Prostate gland (tissue), 2 donors: ENCODE measurements at regions not wholly inside any gene's neighbourhood (a gene's known extent, or its start where the extent isn't known, plus 50 kb on each side); places are given as distances from the start of the nearest gene placed in this dataset.

Experiments
- DNase-seq: peaks from one replicate; pipeline ENCODE4 v3.0.0-alpha.2; 2019; ENCODE audit warnings: low spot score
- H3K27ac ChIP-seq, 2 donors: fragments of 200-600 bp; sonication (generic); 2 replicates each; pipeline ENCODE4 v1.5.1; 2017 to 2019
- H3K27me3 ChIP-seq: fragments of 200-600 bp; sonication (generic); replicated peaks from 2 replicates; pipeline ENCODE4 v1.5.1; 2019; ENCODE audit not compliant: insufficient read depth
- H3K36me3 ChIP-seq, 2 donors: fragments of 200-600 bp; sonication (generic); 1 replicate in 1 of 2; 2 replicates in 1 of 2; pipeline versions ENCODE4 v1.5.1 to v1.8.1; 2017 to 2019
- H3K4me1 ChIP-seq: fragments of 200-600 bp; sonication (generic); replicated peaks from 2 replicates; pipeline ENCODE4 v1.5.1; 2019
- H3K4me3 ChIP-seq, 2 donors: fragments of 200-600 bp; sonication (generic); 2 replicates each; pipeline ENCODE4 v1.5.1; 2017 to 2019
- H3K9me3 ChIP-seq: fragments of 200-600 bp; sonication (generic); 2 replicates; pipeline ENCODE4 v1.5.1; 2017
- CTCF ChIP-seq, 4 experiments: fragments of 200-600 bp in 2 of 4; fragments of 450-650 bp in 2 of 4; sonication (generic) in 2 of 4; IDR thresholded peaks; 1 replicate in 3 of 4; 2 replicates in 1 of 4; pipeline ENCODE4 v1.5.1; 2016 to 2019; ENCODE audit warnings: antibody characterized with exemption in 4 of 4, mild to moderate bottlenecking in 2 of 4, moderate library complexity in 2 of 4
- POLR2A ChIP-seq: fragments of 450-650 bp; IDR thresholded peaks from one replicate; pipeline ENCODE4 v1.6.1; 2016; ENCODE audit warnings: antibody characterized with exemption, mild to moderate bottlenecking
- POLR2AphosphoS5 ChIP-seq: sonication (generic); formaldehyde crosslinking; IDR thresholded peaks from one replicate; pipeline ENCODE4 v1.6.1; 2017; ENCODE audit warnings: antibody characterized with exemption
- WGBS: methylation state at CpG from one replicate; pipeline ENCODE4 v1.1.5; 2018; 5-methylcytosine and 5-hydroxymethylcytosine counted together
- intact Hi-C: fragments of 100-400 bp; cut with DNase I; formaldehyde crosslinking; loops from one replicate; pipeline ENCODE4 v1.14.2; 2022

GRCh38 chr1:209063767-209064659, 519.5 kb upstream of the CAMK1G start:
- 65% methylated on average over 13 of the region's 13 CpGs for WGBS
- DNase-seq, result no peak
- intact Hi-C loops, result no loop called here
- H3K27ac ChIP-seq, result no peak overlapping the region
- no peaks in the 10 kb centered on the region for H3K27me3 ChIP-seq
- H3K4me3 ChIP-seq, result no peak overlapping the region
- no peak for TF ChIP-seq POLR2A
- no peak for TF ChIP-seq POLR2AphosphoS5
- no peak for TF ChIP-seq CTCF (IDR thresholded peaks at IDR 0.05)
- H3K9me3 ChIP-seq, result no peaks in the 10 kb centered on the region
- H3K4me1 ChIP-seq, result no peaks in the 10 kb centered on the region
- no peaks in the 10 kb centered on the region for H3K36me3 ChIP-seq

GRCh38 chr1:209064850-209065706, 518.4 kb upstream of the CAMK1G start:
- 58% methylated on average over 11 of the region's 11 CpGs for WGBS

GRCh38 chr1:209072481-209072880, 511.0 kb upstream of the CAMK1G start:
- intact Hi-C loops, result no loop called here
- H3K9me3 ChIP-seq, result no peaks in the 10 kb centered on the region
- H3K4me3 ChIP-seq, result no peak overlapping the region
- H3K36me3 ChIP-seq, result no peaks in the 10 kb centered on the region
- TF ChIP-seq POLR2AphosphoS5 (no peak), POLR2A (no peak), CTCF (IDR thresholded peaks at IDR 0.05) (no peak)
- DNase-seq, result no peak
- no peaks in the 10 kb centered on the region for H3K27me3 ChIP-seq
- H3K27ac ChIP-seq, result no peak overlapping the region
- no peaks in the 10 kb centered on the region for H3K4me1 ChIP-seq

More at GRCh38 chr1:209064850-209065706, 518.4 kb upstream of the CAMK1G start:
- H3K4me3 ChIP-seq, result no peak overlapping the region
- no peaks in the 10 kb centered on the region for H3K9me3 ChIP-seq
- no peak for DNase-seq
- no peak overlapping the region for H3K27ac ChIP-seq
- H3K4me1 ChIP-seq, result no peaks in the 10 kb centered on the region
- no peak for TF ChIP-seq POLR2A
- TF ChIP-seq POLR2AphosphoS5, result no peak
- no peak for TF ChIP-seq CTCF (IDR thresholded peaks at IDR 0.05)
- no peaks in the 10 kb centered on the region for H3K36me3 ChIP-seq
- no peaks in the 10 kb centered on the region for H3K27me3 ChIP-seq
- intact Hi-C loops, result no loop called here

- no peaks in the 10 kb centered on the region for H3K9me3 ChIP-seq
- no peak overlapping the region for H3K27ac ChIP-seq
- H3K4me3 ChIP-seq, result no peak overlapping the region
- intact Hi-C loops, result no loop called here
- no peaks in the 10 kb centered on the region for H3K27me3 ChIP-seq
- H3K36me3 ChIP-seq, result no peaks in the 10 kb centered on the region
- H3K4me1 ChIP-seq, result no peaks in the 10 kb centered on the region
- TF ChIP-seq CTCF (IDR thresholded peaks at IDR 0.05) (no peak), POLR2AphosphoS5 (no peak), POLR2A (no peak)
- DNase-seq, result no peak
Observed at GRCh38 chr1:209073879-209074278, 509.6 kb upstream of the CAMK1G start.
